ENCODE measurements at regions not wholly inside any gene's neighbourhood (a gene's known extent, or its start where the extent isn't known, plus 50 kb on each side); places are given as distances from the start of the nearest gene placed in this dataset.

- ChIA-PET RAD21 (ENCODE audit: low non-redundant PET in 1 of 2, low total read pairs in 2 of 2, uncharacterized antibody in 2 of 2, unreplicated experiment in 2 of 2) (no interaction called here), CTCF (no interaction called here), POLR2A (no interaction called here)
- no peaks in the 10 kb centered on the region for H3K27me3 ChIP-seq (ENCODE audit: insufficient read depth, low read length)
- intact Hi-C loops (cut with micrococcal nuclease): no loop called here
- H3K79me2 ChIP-seq (ENCODE audit: insufficient read depth, low read length): no peaks in the 10 kb centered on the region
- BruUV-seq (replicated peaks): no TSS peak
- H3K4me2 ChIP-seq (ENCODE audit: low read length): no peak overlapping the region
- H3K9me3 ChIP-seq (ENCODE audit: control insufficient read depth in 1 of 2, insufficient read depth in 1 of 2, low read depth in 1 of 2, low read length in 2 of 2): no peaks in the 10 kb centered on the region
- no peaks in the 10 kb centered on the region for H3K4me1 ChIP-seq (ENCODE audit: control insufficient read depth in 1 of 2, insufficient read depth in 2 of 2, low read length in 2 of 2)
- H2AFZ ChIP-seq (ENCODE audit: low read depth, low read length, poor library complexity, severe bottlenecking): no peak overlapping the region
- H3K9ac ChIP-seq (ENCODE audit: low read length): no peak overlapping the region
- no peak for ATAC-seq
- no peak overlapping the region for H3K4me3 ChIP-seq (replicated peaks in 1 of 2; ENCODE audit: low read depth in 1 of 2, low read length in 2 of 2)
- H3K9me2 ChIP-seq (ENCODE audit: insufficient read depth): no peaks in the 10 kb centered on the region
- TF ChIP-seq ZFX (IDR thresholded peaks at IDR 0.05) (no peak), EZH2 (IDR thresholded peaks at IDR 0.05) (no peak), ZNF274 (IDR thresholded peaks at IDR 0.05; ENCODE audit: low read depth, low read length) (no peak), SP1 (IDR thresholded peaks at IDR 0.05; ENCODE audit: low read depth) (no peak), SRF (IDR thresholded peaks at IDR 0.05; ENCODE audit: low read depth) (no peak), CBX3 (IDR thresholded peaks at IDR 0.05; ENCODE audit: low read depth) (no peak), FOSL1 (IDR thresholded peaks at IDR 0.05; ENCODE audit: low read depth) (no peak)
- TF ChIP-seq, protein P1, sequence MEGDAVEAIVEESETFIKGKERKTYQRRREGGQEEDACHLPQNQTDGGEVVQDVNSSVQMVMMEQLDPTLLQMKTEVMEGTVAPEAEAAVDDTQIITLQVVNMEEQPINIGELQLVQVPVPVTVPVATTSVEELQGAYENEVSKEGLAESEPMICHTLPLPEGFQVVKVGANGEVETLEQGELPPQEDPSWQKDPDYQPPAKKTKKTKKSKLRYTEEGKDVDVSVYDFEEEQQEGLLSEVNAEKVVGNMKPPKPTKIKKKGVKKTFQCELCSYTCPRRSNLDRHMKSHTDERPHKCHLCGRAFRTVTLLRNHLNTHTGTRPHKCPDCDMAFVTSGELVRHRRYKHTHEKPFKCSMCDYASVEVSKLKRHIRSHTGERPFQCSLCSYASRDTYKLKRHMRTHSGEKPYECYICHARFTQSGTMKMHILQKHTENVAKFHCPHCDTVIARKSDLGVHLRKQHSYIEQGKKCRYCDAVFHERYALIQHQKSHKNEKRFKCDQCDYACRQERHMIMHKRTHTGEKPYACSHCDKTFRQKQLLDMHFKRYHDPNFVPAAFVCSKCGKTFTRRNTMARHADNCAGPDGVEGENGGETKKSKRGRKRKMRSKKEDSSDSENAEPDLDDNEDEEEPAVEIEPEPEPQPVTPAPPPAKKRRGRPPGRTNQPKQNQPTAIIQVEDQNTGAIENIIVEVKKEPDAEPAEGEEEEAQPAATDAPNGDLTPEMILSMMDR (IDR thresholded peaks at IDR 0.05 in 2 of 3, conservative IDR thresholded peaks at IDR 0.05 in 1 of 3; ENCODE audit: borderline replicate concordance in 1 of 3, insufficient read depth in 1 of 3, low read depth in 2 of 3, low read length in 2 of 3): no peak
- no peak for DNase-seq (ENCODE audit: low read depth, low spot score)
- no peaks in the 10 kb centered on the region for H4K20me1 ChIP-seq (ENCODE audit: insufficient read depth)
- no peaks in the 10 kb centered on the region for H3K36me3 ChIP-seq (ENCODE audit: control insufficient read depth in 1 of 2, insufficient read depth in 2 of 2, low read length in 2 of 2)
- no peak overlapping the region for H3K27ac ChIP-seq (ENCODE audit: low read depth, low read length)
These were observed 145.9 kb upstream of the PCDH10 start for GRCh38 chr4:133003169-133003568.

DNA sequence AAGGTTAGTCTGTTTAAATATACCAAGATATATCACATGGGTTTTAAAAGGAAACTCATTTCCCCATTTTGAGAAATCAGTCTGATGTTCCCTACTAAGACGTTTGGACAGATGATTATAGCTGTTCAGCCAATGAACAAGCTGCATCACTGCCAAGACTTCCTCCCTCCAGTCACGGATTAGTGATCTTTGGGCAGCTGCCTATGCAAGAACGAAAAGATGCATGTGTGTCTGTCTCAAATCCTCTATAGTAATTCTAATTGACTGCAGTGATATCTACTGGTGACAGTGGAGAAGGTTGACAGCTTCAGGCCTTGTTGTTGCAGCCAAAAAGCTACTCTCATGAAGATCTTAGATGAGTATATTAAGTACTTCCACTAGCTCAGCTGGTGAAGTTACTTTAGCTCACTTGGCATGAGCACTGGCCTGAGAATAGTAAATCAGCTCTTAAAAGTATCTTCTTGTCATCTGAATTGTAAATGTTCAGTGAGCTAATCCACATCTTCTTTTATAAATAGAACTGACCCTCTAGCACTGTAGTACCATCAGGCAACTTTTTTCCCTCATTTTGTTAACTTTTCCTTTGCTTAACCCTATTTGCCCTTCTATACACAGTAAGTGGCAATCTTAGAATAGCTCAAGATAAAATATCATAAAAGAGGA lies 134.5 kb upstream of the PCDH10 start:
- RAD21 ChIA-PET (ENCODE audit: low non-redundant PET in 1 of 2, low total read pairs in 2 of 2, uncharacterized antibody in 2 of 2, unreplicated experiment in 2 of 2): no interaction called here
- BruUV-seq (replicated peaks): no TSS peak
- POLR2A ChIA-PET: no interaction called here
- Histone ChIP-seq H2AFZ (ENCODE audit: low read depth, low read length, poor library complexity, severe bottlenecking) (no peak overlapping the region), H3K4me3 (replicated peaks in 1 of 2; ENCODE audit: low read depth in 1 of 2, low read length in 2 of 2) (no peak overlapping the region), H3K9me2 (ENCODE audit: insufficient read depth) (no peaks in the 10 kb centered on the region), H3K36me3 (ENCODE audit: control insufficient read depth in 1 of 2, insufficient read depth in 2 of 2, low read length in 2 of 2) (no peaks in the 10 kb centered on the region), H3K79me2 (ENCODE audit: insufficient read depth, low read length) (no peaks in the 10 kb centered on the region), H3K9me3 (ENCODE audit: control insufficient read depth in 1 of 2, insufficient read depth in 1 of 2, low read depth in 1 of 2, low read length in 2 of 2) (no peaks in the 10 kb centered on the region), H3K4me1 (ENCODE audit: control insufficient read depth in 1 of 2, insufficient read depth in 2 of 2, low read length in 2 of 2) (no peaks in the 10 kb centered on the region), H3K27me3 (ENCODE audit: insufficient read depth, low read length) (no peaks in the 10 kb centered on the region), H3K27ac (ENCODE audit: low read depth, low read length) (no peak overlapping the region), H4K20me1 (ENCODE audit: insufficient read depth) (no peaks in the 10 kb centered on the region), H3K9ac (ENCODE audit: low read length) (no peak overlapping the region), H3K4me2 (ENCODE audit: low read length) (no peak overlapping the region)
- DNase-seq (ENCODE audit: low read depth, low spot score) (no peak), ATAC-seq (no peak)
- intact Hi-C loops (cut with micrococcal nuclease): no loop called here
- CTCF ChIA-PET: no interaction called here
- TF ChIP-seq CEBPB (IDR thresholded peaks at IDR 0.05; ENCODE audit: low read depth) (no peak), POLR2A (IDR thresholded peaks at IDR 0.05; ENCODE audit: borderline replicate concordance, extremely low read depth, insufficient read depth, insufficient read length) (no peak), EGR1 (IDR thresholded peaks at IDR 0.05; ENCODE audit: low read depth) (no peak), ATF3 (IDR thresholded peaks at IDR 0.05) (no peak), SRF (IDR thresholded peaks at IDR 0.05; ENCODE audit: low read depth) (no peak), CBX3 (IDR thresholded peaks at IDR 0.05; ENCODE audit: low read depth) (no peak), EZH2phosphoT487 (IDR thresholded peaks at IDR 0.05; ENCODE audit: borderline replicate concordance) (no peak), ZBTB33 (IDR thresholded peaks at IDR 0.05; ENCODE audit: extremely low read depth, insufficient replicate concordance, low read length) (no peak), JUND (IDR thresholded peaks at IDR 0.05) (no peak), ZNF274 (IDR thresholded peaks at IDR 0.05; ENCODE audit: low read depth, low read length) (no peak)
